ENCODE measurements at regions not wholly inside any gene's neighbourhood (a gene's known extent, or its start where the extent isn't known, plus 50 kb on each side); places are given as distances from the start of the nearest gene placed in this dataset.

- TF ChIP-seq POLR2A (IDR thresholded peaks at IDR 0.05; ENCODE audit: low read depth, low read length) (no peak), POLR2AphosphoS5 (IDR thresholded peaks at IDR 0.05; ENCODE audit: insufficient read depth, low read depth, low read length) (no peak), CTCF (IDR thresholded peaks at IDR 0.05; ENCODE audit: extremely low read depth in 1 of 2, insufficient read depth in 1 of 2, low read depth in 1 of 2, low read length in 2 of 2) (no peak), GATA2 (IDR thresholded peaks at IDR 0.05; ENCODE audit: insufficient read depth, insufficient read length, low read depth, low read length) (no peak), EZH2 (IDR thresholded peaks at IDR 0.05; ENCODE audit: borderline replicate concordance, low read depth, low read length, severe bottlenecking) (no peak), FOS (IDR thresholded peaks at IDR 0.05; ENCODE audit: borderline replicate concordance, insufficient read depth, low read length) (no peak), JUN (IDR thresholded peaks at IDR 0.05; ENCODE audit: borderline replicate concordance, insufficient read depth, insufficient read length, low read depth) (no peak)
Measured at GRCh38 chr12:114499338-114499737, 93.4 kb upstream of the TBX5 start.
